Activated CD8-positive, alpha-beta memory T cell treated with anti-CD3 and anti-CD28 coated beads, Interleukin-2, amount 10 ng/mL, durations not matched to agents 7 days and 5 days (primary cell): ENCODE measurements at regions not wholly inside any gene's neighbourhood (a gene's known extent, or its start where the extent isn't known, plus 50 kb on each side); places are given as distances from the start of the nearest gene placed in this dataset.

Experiments
- ATAC-seq: fragments of 150-1000 bp; cut with Tn5 transposase; one replicate; pipeline ENCODE4 v1.10.0; 2021; ENCODE audit warnings: moderate library complexity
- CTCF ChIA-PET: fragments of 350-600 bp; sonication (Branson Sonifier 250); formaldehyde crosslinking; loops from one replicate; lab custom pipeline; 2021; ENCODE audit warnings: antibody characterized with exemption; lab: Charles Lee
- DNase-seq: peaks from one replicate; pipeline ENCODE4 v3.0.0-alpha.2; 2020
- H3K27ac Mint-ChIP-seq: one replicate; pipeline ENCODE4 v1.8.0; 2021; ENCODE audit warnings: mild to moderate bottlenecking, mixed read lengths
- H3K27me3 Mint-ChIP-seq: one replicate; pipeline ENCODE4 v1.8.0; 2021; ENCODE audit warnings: mixed read lengths
- H3K36me3 Mint-ChIP-seq: one replicate; pipeline ENCODE4 v1.8.0; 2021; ENCODE audit warnings: mild to moderate bottlenecking, mixed read lengths
- H3K4me1 Mint-ChIP-seq: one replicate; pipeline ENCODE4 v1.8.0; 2021; ENCODE audit warnings: mixed read lengths
- H3K4me3 Mint-ChIP-seq: one replicate; pipeline ENCODE4 v1.8.0; 2021; ENCODE audit warnings: mild to moderate bottlenecking, moderate library complexity, mixed read lengths
- H3K9me3 Mint-ChIP-seq: one replicate; pipeline ENCODE4 v1.8.0; 2022; ENCODE audit warnings: low read depth, mixed read lengths

GRCh38 chr2:12057436-12058166, 311.2 kb downstream of the LPIN1 start:
- ATAC-seq (peak; percentile 93), DNase-seq (peak; percentile 83)
- Mint-ChIP-seq H3K36me3 (peaks cover 3% of the 10 kb centered on the region), H3K4me3 (peak overlapping the region; percentile 27), H3K4me1 (peaks cover 26% of the 10 kb centered on the region), H3K27me3 (peaks cover 63% of the 10 kb centered on the region), H3K9me3 (peaks cover 3% of the 10 kb centered on the region), H3K27ac (peak overlapping the region; percentile 67)
- CTCF ChIA-PET = interaction anchor here (0.6 to 1.5 kb wide), 3 partner anchors 9 to 364 kb away, joined by 3 to 4 read pairs (median 3); no protein-coding TSS in a partner anchor

GRCh38 chr2:12059616-12060441, 313.4 kb downstream of the LPIN1 start:
- no peak overlapping the region for H3K27ac Mint-ChIP-seq
- no peak for DNase-seq
- peaks cover 56% of the 10 kb centered on the region for H3K27me3 Mint-ChIP-seq
- no peaks in the 10 kb centered on the region for H3K9me3 Mint-ChIP-seq
- CTCF ChIA-PET = no interaction called here
- H3K4me1 Mint-ChIP-seq = peaks cover 39% of the 10 kb centered on the region
- H3K4me3 Mint-ChIP-seq = no peak overlapping the region
- H3K36me3 Mint-ChIP-seq = no peaks in the 10 kb centered on the region
- no peak for ATAC-seq

GRCh38 chr2:12060886-12061285, 314.5 kb downstream of the LPIN1 start:
- no peaks in the 10 kb centered on the region for H3K36me3 Mint-ChIP-seq
- no peak for ATAC-seq
- H3K27me3 Mint-ChIP-seq = peaks cover 48% of the 10 kb centered on the region
- CTCF ChIA-PET = no interaction called here
- no peak overlapping the region for H3K27ac Mint-ChIP-seq
- no peaks in the 10 kb centered on the region for H3K9me3 Mint-ChIP-seq
- DNase-seq = no peak
- H3K4me3 Mint-ChIP-seq = no peak overlapping the region
- H3K4me1 Mint-ChIP-seq = peaks cover 39% of the 10 kb centered on the region

- no peak overlapping the region for H3K4me3 Mint-ChIP-seq
- ATAC-seq = no peak
- H3K4me1 Mint-ChIP-seq = peaks cover 38% of the 10 kb centered on the region
These were observed 315.0 kb downstream of the LPIN1 start for GRCh38 chr2:12061286-12062052.

GRCh38 chr2:12062053-12062395, 315.6 kb downstream of the LPIN1 start:
- Mint-ChIP-seq H3K9me3 (no peaks in the 10 kb centered on the region), H3K4me1 (peaks cover 33% of the 10 kb centered on the region), H3K36me3 (no peaks in the 10 kb centered on the region), H3K27ac (no peak overlapping the region), H3K27me3 (peaks cover 42% of the 10 kb centered on the region), H3K4me3 (no peak overlapping the region)
- no peak for ATAC-seq
- DNase-seq = no peak
- CTCF ChIA-PET = no interaction called here

More at GRCh38 chr2:12061286-12062052, 315.0 kb downstream of the LPIN1 start:
- CTCF ChIA-PET = no interaction called here
- H3K27me3 Mint-ChIP-seq = peaks cover 45% of the 10 kb centered on the region
- H3K27ac Mint-ChIP-seq = no peak overlapping the region
- H3K36me3 Mint-ChIP-seq = no peaks in the 10 kb centered on the region
- H3K9me3 Mint-ChIP-seq = no peaks in the 10 kb centered on the region
- no peak for DNase-seq

GRCh38 chr2:12063210-12063609, 316.8 kb downstream of the LPIN1 start:
- no peak overlapping the region for H3K4me3 Mint-ChIP-seq
- H3K27ac Mint-ChIP-seq = no peak overlapping the region
- H3K27me3 Mint-ChIP-seq = peaks cover 42% of the 10 kb centered on the region
- no peaks in the 10 kb centered on the region for H3K9me3 Mint-ChIP-seq
- DNase-seq (no peak), ATAC-seq (no peak)
- no peaks in the 10 kb centered on the region for H3K36me3 Mint-ChIP-seq
- CTCF ChIA-PET = no interaction called here
- H3K4me1 Mint-ChIP-seq = peaks cover 21% of the 10 kb centered on the region

- Mint-ChIP-seq H3K4me1 (peaks cover 14% of the 10 kb centered on the region), H3K9me3 (no peaks in the 10 kb centered on the region), H3K36me3 (no peaks in the 10 kb centered on the region)
These were observed 317.7 kb downstream of the LPIN1 start for GRCh38 chr2:12064153-12064552.

GRCh38 chr2:12066116-12066515, 319.7 kb downstream of the LPIN1 start:
- Mint-ChIP-seq H3K27me3 (peaks cover 33% of the 10 kb centered on the region), H3K4me3 (no peak overlapping the region), H3K9me3 (no peaks in the 10 kb centered on the region), H3K36me3 (no peaks in the 10 kb centered on the region), H3K4me1 (peaks cover 13% of the 10 kb centered on the region), H3K27ac (no peak overlapping the region)
- no peak for ATAC-seq
- CTCF ChIA-PET = interaction anchor here (0.9 kb wide), 1 partner anchor 435 kb away, joined by 3 read pairs; no protein-coding TSS in a partner anchor
- DNase-seq = no peak

More at GRCh38 chr2:12064153-12064552, 317.7 kb downstream of the LPIN1 start:
- Mint-ChIP-seq H3K4me3 (no peak overlapping the region), H3K27me3 (peaks cover 40% of the 10 kb centered on the region), H3K27ac (no peak overlapping the region)
- no peak for DNase-seq
- CTCF ChIA-PET = no interaction called here
- ATAC-seq = peak; percentile 51

GRCh38 chr2:12066986-12067385, 320.6 kb downstream of the LPIN1 start:
- CTCF ChIA-PET = interaction anchor here (0.9 kb wide), 1 partner anchor 434 kb away, joined by 3 read pairs; no protein-coding TSS in a partner anchor
- H3K4me3 Mint-ChIP-seq = no peak overlapping the region
- peaks cover 13% of the 10 kb centered on the region for H3K4me1 Mint-ChIP-seq
- no peak overlapping the region for H3K27ac Mint-ChIP-seq
- no peak for ATAC-seq
- no peaks in the 10 kb centered on the region for H3K9me3 Mint-ChIP-seq
- DNase-seq = no peak
- H3K36me3 Mint-ChIP-seq = no peaks in the 10 kb centered on the region
- peaks cover 28% of the 10 kb centered on the region for H3K27me3 Mint-ChIP-seq

- ATAC-seq = no peak
- Mint-ChIP-seq H3K4me3 (no peak overlapping the region), H3K4me1 (peaks cover 6% of the 10 kb centered on the region), H3K27ac (no peak overlapping the region), H3K36me3 (no peaks in the 10 kb centered on the region), H3K27me3 (peaks cover 15% of the 10 kb centered on the region), H3K9me3 (no peaks in the 10 kb centered on the region)
- no peak for DNase-seq
- CTCF ChIA-PET = no interaction called here
These were observed 322.5 kb downstream of the LPIN1 start for GRCh38 chr2:12068796-12069538.

- Mint-ChIP-seq H3K27me3 (peaks cover 13% of the 10 kb centered on the region), H3K4me3 (no peak overlapping the region), H3K9me3 (no peaks in the 10 kb centered on the region), H3K4me1 (no peaks in the 10 kb centered on the region), H3K36me3 (no peaks in the 10 kb centered on the region), H3K27ac (no peak overlapping the region)
- no peak for ATAC-seq
- DNase-seq = no peak
- CTCF ChIA-PET = no interaction called here
These were observed 323.7 kb downstream of the LPIN1 start for GRCh38 chr2:12070153-12070552.

- H3K4me3 Mint-ChIP-seq = no peak overlapping the region
- CTCF ChIA-PET = no interaction called here
- DNase-seq (no peak), ATAC-seq (no peak)
- H3K27ac Mint-ChIP-seq = no peak overlapping the region
- peaks cover 13% of the 10 kb centered on the region for H3K27me3 Mint-ChIP-seq
- H3K36me3 Mint-ChIP-seq = no peaks in the 10 kb centered on the region
- no peaks in the 10 kb centered on the region for H3K4me1 Mint-ChIP-seq
- H3K9me3 Mint-ChIP-seq = no peaks in the 10 kb centered on the region
These were observed 324.1 kb downstream of the LPIN1 start for GRCh38 chr2:12070581-12070980.

- no peak overlapping the region for H3K27ac Mint-ChIP-seq
- H3K36me3 Mint-ChIP-seq = no peaks in the 10 kb centered on the region
- no peak overlapping the region for H3K4me3 Mint-ChIP-seq
- no peaks in the 10 kb centered on the region for H3K9me3 Mint-ChIP-seq
- peaks cover 13% of the 10 kb centered on the region for H3K27me3 Mint-ChIP-seq
- ATAC-seq (no peak), DNase-seq (no peak)
- CTCF ChIA-PET = no interaction called here
- H3K4me1 Mint-ChIP-seq = no peaks in the 10 kb centered on the region
These were observed 324.9 kb downstream of the LPIN1 start for GRCh38 chr2:12071318-12071717.
